ENCODE measurements at regions not wholly inside any gene's neighbourhood (a gene's known extent, or its start where the extent isn't known, plus 50 kb on each side); places are given as distances from the start of the nearest gene placed in this dataset.
A peak's percentile ranks its signal among the peaks of the same experiment; 100 is the strongest.

GRCh38 chr1:199221371-199222150 lies 582.7 kb downstream of the PTPRC start:
- Mint-ChIP-seq H3K4me1 (ENCODE audit: low read depth) (peaks cover 4% of the 10 kb centered on the region), H3K36me3 (ENCODE audit: insufficient read depth) (no peaks in the 10 kb centered on the region), H3K27ac (no peak overlapping the region), H3K27me3 (no peaks in the 10 kb centered on the region), H3K4me3 (ENCODE audit: low read depth) (no peak overlapping the region), H3K9me3 (ENCODE audit: low read depth) (no peaks in the 10 kb centered on the region)
- no peak for TF ChIP-seq CTCF (IDR thresholded peaks at IDR 0.05; ENCODE audit: unreplicated experiment)
- no peak for DNase-seq (ENCODE audit: low spot score, unreplicated experiment)

- Mint-ChIP-seq H3K36me3 (ENCODE audit: insufficient read depth) (no peaks in the 10 kb centered on the region), H3K4me3 (ENCODE audit: low read depth) (no peak overlapping the region), H3K9me3 (ENCODE audit: low read depth) (no peaks in the 10 kb centered on the region), H3K4me1 (ENCODE audit: low read depth) (peaks cover 7% of the 10 kb centered on the region), H3K27me3 (no peaks in the 10 kb centered on the region), H3K27ac (no peak overlapping the region)
- no peak for DNase-seq (ENCODE audit: low spot score, unreplicated experiment)
- no peak for TF ChIP-seq CTCF (IDR thresholded peaks at IDR 0.05; ENCODE audit: unreplicated experiment)
Measured at GRCh38 chr1:199223936-199224335, 585.1 kb downstream of the PTPRC start.

- no peak overlapping the region for H3K27ac Mint-ChIP-seq
- no peaks in the 10 kb centered on the region for H3K27me3 Mint-ChIP-seq
- DNase-seq (ENCODE audit: low spot score, unreplicated experiment): no peak
- no peak overlapping the region for H3K4me3 Mint-ChIP-seq (ENCODE audit: low read depth)
- no peak for TF ChIP-seq CTCF (IDR thresholded peaks at IDR 0.05; ENCODE audit: unreplicated experiment)
- H3K36me3 Mint-ChIP-seq (ENCODE audit: insufficient read depth): no peaks in the 10 kb centered on the region
- peaks cover 7% of the 10 kb centered on the region for H3K4me1 Mint-ChIP-seq (ENCODE audit: low read depth)
- no peaks in the 10 kb centered on the region for H3K9me3 Mint-ChIP-seq (ENCODE audit: low read depth)
Measured at GRCh38 chr1:199226163-199226562, 587.3 kb downstream of the PTPRC start.

GRCh38 chr1:199242147-199242546 lies 603.3 kb downstream of the PTPRC start:
- Mint-ChIP-seq H3K36me3 (ENCODE audit: insufficient read depth) (no peaks in the 10 kb centered on the region), H3K27ac (peak overlapping the region; percentile 63), H3K27me3 (no peaks in the 10 kb centered on the region), H3K9me3 (ENCODE audit: low read depth) (peaks cover 4% of the 10 kb centered on the region), H3K4me1 (ENCODE audit: low read depth) (peaks cover 6% of the 10 kb centered on the region), H3K4me3 (ENCODE audit: low read depth) (no peak overlapping the region)
- DNase-seq (ENCODE audit: low spot score, unreplicated experiment): no peak
- no peak for TF ChIP-seq CTCF (IDR thresholded peaks at IDR 0.05; ENCODE audit: unreplicated experiment)

- no peaks in the 10 kb centered on the region for H3K27me3 Mint-ChIP-seq
- H3K4me3 Mint-ChIP-seq (ENCODE audit: low read depth): no peak overlapping the region
- peaks cover 6% of the 10 kb centered on the region for H3K4me1 Mint-ChIP-seq (ENCODE audit: low read depth)
- TF ChIP-seq CTCF (IDR thresholded peaks at IDR 0.05; ENCODE audit: unreplicated experiment): no peak
- no peak for DNase-seq (ENCODE audit: low spot score, unreplicated experiment)
- H3K9me3 Mint-ChIP-seq (ENCODE audit: low read depth): peaks cover 4% of the 10 kb centered on the region
- no peaks in the 10 kb centered on the region for H3K36me3 Mint-ChIP-seq (ENCODE audit: insufficient read depth)
- H3K27ac Mint-ChIP-seq: no peak overlapping the region
Measured at GRCh38 chr1:199242601-199243000, 603.8 kb downstream of the PTPRC start.
